Keratinocyte (primary cell): ENCODE measurements at regions not wholly inside any gene's neighbourhood (a gene's known extent, or its start where the extent isn't known, plus 50 kb on each side); places are given as distances from the start of the nearest gene placed in this dataset.
"Not testable (repeated sequence)": the region's sequence is repeated elsewhere in the genome, so short reads cannot be mapped to it uniquely, and the experiment has no call there.

ENCODE experiments used
- DNase-seq: peaks from one replicate; pipeline ENCODE4 v3.0.0-alpha.2; 2011; ENCODE audit warnings: low read depth, missing footprints, low spot score
- FAIRE-seq: peaks from 2 replicates; lab custom pipeline; 2011; peaks lifted over from hg19 to GRCh38; lab: Jason Lieb, UNC
- H2AFZ ChIP-seq: 2 replicates; pipeline ENCODE4 v1.6.0; 2012; ENCODE audit warnings: low read length, control low read depth, inconsistent platforms; ENCODE audit not compliant: control insufficient read depth
- H3K27ac ChIP-seq: 2 replicates; pipeline ENCODE4 v1.5.1; 2011; ENCODE audit warnings: low read length; ENCODE audit not compliant: control insufficient read depth, insufficient read depth
- H3K27me3 ChIP-seq: 3 replicates; pipeline ENCODE4 v1.6.0; 2011; ENCODE audit warnings: low read length; ENCODE audit not compliant: control insufficient read depth, insufficient read depth; ENCODE audit errors: extremely low read depth
- H3K36me3 ChIP-seq, 2 experiments: 2 replicates in 1 of 2; 3 replicates in 1 of 2; pipeline ENCODE4 v1.5.1; 2011; ENCODE audit warnings: low read length in 2 of 2, mild to moderate bottlenecking in 1 of 2; ENCODE audit not compliant: control insufficient read depth in 2 of 2, insufficient read depth in 2 of 2; ENCODE audit errors: extremely low read depth in 1 of 2
- H3K4me1 ChIP-seq: 3 replicates; pipeline ENCODE4 v1.5.1; 2011; ENCODE audit warnings: low read length; ENCODE audit not compliant: control insufficient read depth, insufficient read depth; ENCODE audit errors: extremely low read depth
- H3K4me2 ChIP-seq: 3 replicates; pipeline ENCODE4 v1.6.0; 2011; ENCODE audit warnings: low read depth, low read length; ENCODE audit not compliant: control insufficient read depth, insufficient read depth; ENCODE audit errors: extremely low read depth
- H3K4me3 ChIP-seq, 3 experiments: fragments of 200-600 bp in 1 of 3; sonication (generic) in 1 of 3; 2 replicates in 2 of 3; 3 replicates in 1 of 3; pipeline ENCODE4 v1.5.1; 2011 to 2016; ENCODE audit warnings: low read length in 3 of 3, mild to moderate bottlenecking in 3 of 3, control low read depth in 2 of 3, inconsistent platforms in 1 of 3, low read depth in 1 of 3, mixed read lengths in 1 of 3, mixed run types in 1 of 3, moderate library complexity in 1 of 3; ENCODE audit not compliant: control insufficient read depth in 2 of 3, insufficient read depth in 2 of 3; ENCODE audit errors: extremely low read depth in 1 of 3
- H3K79me2 ChIP-seq: 2 replicates; pipeline ENCODE4 v1.6.0; 2012; ENCODE audit warnings: low read length; ENCODE audit not compliant: control insufficient read depth, insufficient read depth
- H3K9ac ChIP-seq: 3 replicates; pipeline ENCODE4 v1.6.0; 2011; ENCODE audit warnings: low read length; ENCODE audit not compliant: control insufficient read depth, insufficient read depth; ENCODE audit errors: extremely low read depth
- H3K9me1 ChIP-seq: 3 replicates; pipeline ENCODE4 v1.6.0; 2011; ENCODE audit warnings: low read length; ENCODE audit not compliant: control insufficient read depth, insufficient read depth; ENCODE audit errors: extremely low read depth
- H3K9me3 ChIP-seq: 2 replicates; pipeline ENCODE4 v1.5.1; 2012; ENCODE audit warnings: low read depth, low read length; ENCODE audit not compliant: control insufficient read depth
- H4K20me1 ChIP-seq: 3 replicates; pipeline ENCODE4 v1.6.0; 2011; ENCODE audit warnings: low read length; ENCODE audit not compliant: control insufficient read depth, insufficient read depth; ENCODE audit errors: extremely low read depth
- CTCF ChIP-seq, 3 experiments: IDR thresholded peaks in 1 of 3; conservative IDR thresholded peaks in 1 of 3; optimal IDR thresholded peaks in 1 of 3; 2 replicates in 2 of 3; 3 replicates in 1 of 3; pipeline versions ENCODE3 to v1.5.1; 2011; ENCODE audit warnings: low read length in 3 of 3, mild to moderate bottlenecking in 3 of 3, moderate library complexity in 2 of 3, control low read depth in 1 of 3, inconsistent platforms in 1 of 3; ENCODE audit not compliant: insufficient read depth in 2 of 3; ENCODE audit errors: extremely low read depth in 1 of 3
- EZH2 ChIP-seq: IDR thresholded peaks from one replicate; pipeline ENCODE4 v1.6.1; 2012; ENCODE audit warnings: inconsistent platforms, mild to moderate bottlenecking, low read length, moderate library complexity
- dilution Hi-C: fragments of 300-500 bp; cut with MboI; formaldehyde crosslinking; loops from one replicate; pipeline ENCODE4 v1.7.0; 2020; ENCODE audit warnings: low sequenced_read_pairs; ENCODE audit not compliant: extremely low pct_ligation_motif_present

GRCh38 chr10:11685787-11686218 lies 56.4 kb upstream of the ECHDC3 start:
- DNase-seq = no peak
- Histone ChIP-seq H3K36me3 (no peaks in the 10 kb centered on the region), H2AFZ (no peak overlapping the region), H3K9me3 (no peaks in the 10 kb centered on the region), H3K27ac (peak overlapping the region; percentile 85), H3K4me3 (peak overlapping the region in 2 of 3 experiments; percentile 75 to 78), H4K20me1 (no peaks in the 10 kb centered on the region), H3K9ac (no peak overlapping the region), H3K4me1 (peaks cover 35% of the 10 kb centered on the region), H3K9me1 (peaks cover 3% of the 10 kb centered on the region), H3K4me2 (peak overlapping the region; percentile 90), H3K27me3 (peaks cover 4% of the 10 kb centered on the region), H3K79me2 (no peaks in the 10 kb centered on the region)
- dilution Hi-C loops = no loop called here
- TF ChIP-seq EZH2 (no peak), CTCF (optimal IDR thresholded peaks at IDR 0.05 in 1 of 3, IDR thresholded peaks at IDR 0.05 in 1 of 3, conservative IDR thresholded peaks at IDR 0.05 in 1 of 3; ENCODE audit: extremely low read depth in 1 of 3, insufficient read depth in 2 of 3, low read length in 3 of 3) (no peak)
- no peak for FAIRE-seq

- Histone ChIP-seq H3K27ac (peak overlapping the region; percentile 85), H3K79me2 (no peaks in the 10 kb centered on the region), H3K9me1 (peaks cover 3% of the 10 kb centered on the region), H3K9me3 (no peaks in the 10 kb centered on the region), H3K36me3 (no peaks in the 10 kb centered on the region), H3K4me1 (peaks cover 35% of the 10 kb centered on the region), H3K4me3 (peak overlapping the region; percentile 23 to 78 (median 75)), H3K4me2 (peak overlapping the region; percentile 90), H3K27me3 (peaks cover 7% of the 10 kb centered on the region), H4K20me1 (no peaks in the 10 kb centered on the region), H2AFZ (peak overlapping the region; percentile 76), H3K9ac (peak overlapping the region; percentile 76)
- peak; percentile 87 for FAIRE-seq
- TF ChIP-seq EZH2 = no peak
- no peak for TF ChIP-seq CTCF (optimal IDR thresholded peaks at IDR 0.05 in 1 of 3, IDR thresholded peaks at IDR 0.05 in 1 of 3, conservative IDR thresholded peaks at IDR 0.05 in 1 of 3; ENCODE audit: extremely low read depth in 1 of 3, insufficient read depth in 2 of 3, low read length in 3 of 3)
- DNase-seq = peak; percentile 73
- dilution Hi-C loops = no loop called here
Observed at GRCh38 chr10:11684717-11685645, 57.2 kb upstream of the ECHDC3 start.

GRCh38 chr10:11684341-11684716 lies 57.9 kb upstream of the ECHDC3 start:
- DNase-seq, FAIRE-seq, H2AFZ ChIP-seq, H3K27me3 ChIP-seq, H3K79me2 ChIP-seq, dilution Hi-C loops, H3K36me3 ChIP-seq, H4K20me1 ChIP-seq, H3K9me1 ChIP-seq, H3K9me3 ChIP-seq: not testable (repeated sequence)
- Histone ChIP-seq H3K4me2 (peak overlapping the region; percentile 90), H3K4me3 (peak overlapping the region in 1 of 3 experiments; percentile 78), H3K4me1 (peaks cover 35% of the 10 kb centered on the region), H3K9ac (peak overlapping the region; percentile 76), H3K27ac (peak overlapping the region; percentile 85)
